B cell (primary cell): ENCODE measurements at regions not wholly inside any gene's neighbourhood (a gene's known extent, or its start where the extent isn't known, plus 50 kb on each side); places are given as distances from the start of the nearest gene placed in this dataset.
A peak's percentile ranks its signal among the peaks of the same experiment; 100 is the strongest.

Source experiments
- ATAC-seq: fragments of 200-7000 bp; cut with Tn5 transposase; one replicate; pipeline ENCODE4 v1.10.0; 2021; ENCODE audit warnings: low read depth, mild to moderate bottlenecking, moderate number of reproducible peaks, moderate library complexity
- CTCF ChIA-PET: fragments of 350-600 bp; sonication (Branson Sonifier 250); formaldehyde crosslinking; loops from one replicate; lab custom pipeline; 2021; ENCODE audit warnings: antibody characterized with exemption, inconsistent platforms; lab: Charles Lee
- POLR2A ChIA-PET: fragments of 350-600 bp; sonication (Branson Sonifier 250); formaldehyde crosslinking; loops from one replicate; lab custom pipeline; 2021; ENCODE audit warnings: antibody characterized with exemption; lab: Charles Lee
- DNase-seq: peaks from one replicate; pipeline ENCODE4 v3.0.0; 2013
- H2AFZ ChIP-seq: 2 replicates; pipeline ENCODE4 v1.6.1; 2012; ENCODE audit warnings: mild to moderate bottlenecking, low read depth, low read length; ENCODE audit not compliant: insufficient read depth, poor library complexity, severe bottlenecking
- H3K27ac ChIP-seq, 2 donors: 1 replicate in 1 of 2; 2 replicates in 1 of 2; pipeline ENCODE4 v1.5.1; 2012 to 2013; ENCODE audit warnings: low read length in 2 of 2, mild to moderate bottlenecking in 2 of 2, moderate library complexity in 1 of 2
- H3K27me3 ChIP-seq, 4 experiments: fragments of 200-600 bp in 1 of 4; sonication (generic) in 1 of 4; replicated peaks in 1 of 4; 1 replicate in 2 of 4; 2 replicates in 2 of 4; pipeline versions ENCODE4 v1.6.1 to v1.7.0; 2013 to 2016; ENCODE audit warnings: low read length in 3 of 4, mild to moderate bottlenecking in 2 of 4, mixed read lengths in 1 of 4, moderate library complexity in 1 of 4; ENCODE audit not compliant: insufficient read depth in 4 of 4, control insufficient read depth in 3 of 4; ENCODE audit errors: control extremely low read depth in 1 of 4
- H3K36me3 ChIP-seq, 2 experiments: replicated peaks in 1 of 2; 1 replicate in 1 of 2; 2 replicates in 1 of 2; pipeline versions ENCODE4 v1.6.1 to v1.7.1; 2013; ENCODE audit warnings: low read length in 1 of 2; ENCODE audit not compliant: insufficient read depth in 2 of 2, control insufficient read depth in 1 of 2; ENCODE audit errors: control extremely low read depth in 1 of 2, extremely low read depth in 1 of 2
- H3K4me1 ChIP-seq, 2 donors: fragments of 200-600 bp in 1 of 2; sonication (generic) in 1 of 2; 1 replicate in 1 of 2; 2 replicates in 1 of 2; pipeline versions ENCODE4 v1.5.1 to v1.6.1; 2013 to 2017; ENCODE audit warnings: low read length in 2 of 2; ENCODE audit not compliant: control insufficient read depth in 2 of 2, insufficient read depth in 2 of 2
- H3K4me2 ChIP-seq: replicated peaks from 2 replicates; pipeline ENCODE3; 2012; ENCODE audit warnings: mild to moderate bottlenecking, low read depth, low read length; ENCODE audit not compliant: poor library complexity, severe bottlenecking
- H3K4me3 ChIP-seq, 5 experiments: fragments of 200-600 bp in 1 of 5; sonication (generic) in 1 of 5; 1 replicate in 3 of 5; 2 replicates in 2 of 5; pipeline versions ENCODE4 v1.5.1 to v1.7.0; 2011 to 2016; ENCODE audit warnings: low read length in 4 of 5, mild to moderate bottlenecking in 4 of 5, low read depth in 2 of 5, control low read depth in 1 of 5, moderate library complexity in 1 of 5; ENCODE audit not compliant: insufficient read depth in 1 of 5; ENCODE audit errors: control extremely low read depth in 1 of 5, extremely low read depth in 1 of 5
- H3K79me2 ChIP-seq: fragments of 200-600 bp; sonication (generic); one replicate; pipeline ENCODE4 v1.6.0; 2016; ENCODE audit warnings: low read length; ENCODE audit not compliant: control insufficient read depth, insufficient read depth
- H3K9ac ChIP-seq: fragments of 200-600 bp; sonication (generic); 2 replicates; pipeline ENCODE4 v1.6.1; 2017; ENCODE audit warnings: mild to moderate bottlenecking, low read length, moderate library complexity
- H3K9me3 ChIP-seq, 3 donors: one replicate each; pipeline versions ENCODE4 v1.6.1 to v1.7.1; 2013; ENCODE audit warnings: low read length in 2 of 3; ENCODE audit not compliant: control insufficient read depth in 2 of 3, insufficient read depth in 1 of 3; ENCODE audit errors: control extremely low read depth in 1 of 3
- H4K20me1 ChIP-seq: 2 replicates; pipeline ENCODE4 v1.6.0; 2012; ENCODE audit warnings: mild to moderate bottlenecking, low read length; ENCODE audit not compliant: insufficient read depth, control insufficient read depth, poor library complexity, severe bottlenecking
- H3K27ac Mint-ChIP-seq: one replicate; pipeline ENCODE4 v1.8.0; 2021; ENCODE audit warnings: mixed read lengths
- H3K27me3 Mint-ChIP-seq: one replicate; pipeline ENCODE4 v1.8.0; 2021; ENCODE audit warnings: mixed read lengths
- H3K4me1 Mint-ChIP-seq: one replicate; pipeline ENCODE4 v1.8.0; 2021; ENCODE audit warnings: mixed read lengths
- H3K4me3 Mint-ChIP-seq: one replicate; pipeline ENCODE4 v1.8.0; 2021; ENCODE audit warnings: mixed read lengths
- H3K9me3 Mint-ChIP-seq: one replicate; pipeline ENCODE4 v1.8.0; 2022; ENCODE audit warnings: mixed read lengths; ENCODE audit not compliant: insufficient read depth
- CTCF ChIP-seq: fragments of 200-600 bp; IDR thresholded peaks from one replicate; pipeline ENCODE4 v1.8.0; 2022; ENCODE audit warnings: antibody characterized with exemption, mild to moderate bottlenecking
- EZH2 ChIP-seq: IDR thresholded peaks from 2 replicates; pipeline ENCODE4 v1.6.1; 2012; ENCODE audit warnings: borderline replicate concordance, low read depth, mild to moderate bottlenecking, moderate library complexity, low read length; ENCODE audit not compliant: insufficient read depth, poor library complexity, severe bottlenecking
- WGBS: methylation state at CpG from one replicate; pipeline ENCODE4 v1.1.5; 2013; ENCODE audit warnings: missing lambda C conversion rate; ENCODE audit not compliant: insufficient coverage; 5-methylcytosine and 5-hydroxymethylcytosine counted together
- intact Hi-C: fragments of 100-400 bp; cut with micrococcal nuclease; formaldehyde crosslinking; loops from one replicate; pipeline ENCODE4 v1.10.0; 2022

- peak overlapping the region in 1 of 2 donors; percentile 97 for H3K27ac ChIP-seq
- no peak overlapping the region for H3K4me2 ChIP-seq
- ChIA-PET CTCF (interaction anchor here (1.4 to 9.0 kb wide), 7 partner anchors 13 to 194 kb away, joined by 4 to 195 read pairs (median 9); no protein-coding TSS in a partner anchor), POLR2A (interaction anchor here (0.6 to 3.3 kb wide), 8 partner anchors 9 to 226 kb away, joined by 3 to 24 read pairs (median 8); no protein-coding TSS in a partner anchor)
- no peaks in the 10 kb centered on the region for H3K27me3 ChIP-seq
- peaks cover 3% of the 10 kb centered on the region for H3K9me3 Mint-ChIP-seq
- TF ChIP-seq CTCF (no peak), EZH2 (no peak)
- H3K27ac Mint-ChIP-seq = peak overlapping the region; percentile 32
- H3K36me3 ChIP-seq = no peaks in the 10 kb centered on the region
- H3K9ac ChIP-seq = no peak overlapping the region
- H3K9me3 ChIP-seq = peaks cover 0 to 10% (median 3%) of the 10 kb centered on the region in 3 donors
- DNase-seq (no peak), ATAC-seq (no peak)
- no peak overlapping the region for H3K4me3 ChIP-seq
- no peaks in the 10 kb centered on the region for H4K20me1 ChIP-seq
- WGBS = no CpG with 5 or more reads among the region's 2 CpGs
- H3K4me1 ChIP-seq = peaks cover 55 to 68% of the 10 kb centered on the region in 2 donors
- no peaks in the 10 kb centered on the region for H3K27me3 Mint-ChIP-seq
- intact Hi-C loops = loop anchor here (1.0 to 10.0 kb wide), 5 partner anchors 14 to 273 kb away; no protein-coding TSS in a partner anchor
- peaks cover 90% of the 10 kb centered on the region for H3K4me1 Mint-ChIP-seq
- H3K4me3 Mint-ChIP-seq = peak overlapping the region; percentile 59
- H2AFZ ChIP-seq = no peak overlapping the region
- peaks cover 22% of the 10 kb centered on the region for H3K79me2 ChIP-seq
These were observed 68.8 kb upstream of the AKAP13 start for GRCh38 chr15:85311647-85312046.

- Histone ChIP-seq H3K4me1 (peaks cover 56 to 63% of the 10 kb centered on the region in 2 donors), H3K4me2 (peak overlapping the region; percentile 72), H2AFZ (peak overlapping the region; percentile 62), H4K20me1 (no peaks in the 10 kb centered on the region), H3K79me2 (peaks cover 22% of the 10 kb centered on the region), H3K9me3 (peaks cover 0 to 8% (median 3%) of the 10 kb centered on the region in 3 donors), H3K4me3 (peak overlapping the region in 4 of 5 experiments; percentile 28 to 59 (median 51)), H3K27ac (peak overlapping the region; percentile 87 to 97), H3K27me3 (no peaks in the 10 kb centered on the region), H3K36me3 (no peaks in the 10 kb centered on the region), H3K9ac (peak overlapping the region; percentile 66)
- Mint-ChIP-seq H3K27ac (peak overlapping the region; percentile 95), H3K27me3 (no peaks in the 10 kb centered on the region), H3K4me1 (peaks cover 87% of the 10 kb centered on the region), H3K9me3 (peaks cover 3% of the 10 kb centered on the region), H3K4me3 (peak overlapping the region; percentile 89)
- CTCF ChIA-PET = interaction anchor here (0.7 to 9.0 kb wide), 15 partner anchors 9 to 193 kb away, joined by 3 to 195 read pairs (median 4); partner anchors contain the start of gene AKAP13
- DNase-seq (peak; percentile 86), ATAC-seq (peak; percentile 84)
- POLR2A ChIA-PET = interaction anchor here (0.6 to 3.3 kb wide), 9 partner anchors 10 to 377 kb away, joined by 3 to 24 read pairs (median 7); no protein-coding TSS in a partner anchor
- 60% methylated on average over 1 of the region's 5 CpGs for WGBS
- intact Hi-C loops = loop anchor here (1.0 to 10.0 kb wide), 5 partner anchors 15 to 272 kb away; no protein-coding TSS in a partner anchor
- TF ChIP-seq CTCF (no peak), EZH2 (no peak)
These were observed 67.9 kb upstream of the AKAP13 start for GRCh38 chr15:85312486-85312885.
